Germinal center (tissue), 1 donor: ENCODE measurements at regions not wholly inside any gene's neighbourhood (a gene's known extent, or its start where the extent isn't known, plus 50 kb on each side); places are given as distances from the start of the nearest gene placed in this dataset.
"Not testable (repeated sequence)": the region's sequence is repeated elsewhere in the genome, so short reads cannot be mapped to it uniquely, and the experiment has no call there.

Experiments used
- DNase-seq: peaks from one replicate; pipeline ENCODE4 v3.0.0; 2012; ENCODE audit warnings: mixed read lengths, low spot score

DNA sequence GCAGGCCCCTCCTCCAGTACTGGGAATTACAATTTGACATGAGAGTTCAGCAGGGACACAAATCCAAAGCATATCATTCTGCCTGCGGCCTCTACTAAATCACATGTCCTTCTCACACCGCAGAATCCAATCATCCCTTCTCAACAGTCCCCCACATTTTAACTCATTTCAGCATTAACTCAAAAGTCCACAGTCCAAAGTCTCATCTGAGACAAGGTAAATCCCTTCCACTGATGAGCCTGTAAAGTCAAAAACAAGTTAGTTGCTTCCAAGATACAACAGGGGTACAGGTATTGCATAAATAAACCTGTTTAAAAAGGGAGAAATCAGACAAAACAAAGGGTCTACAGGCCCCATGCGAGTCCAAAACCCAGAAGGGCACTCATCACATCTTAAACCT is 64.0 kb downstream of the EBNA1BP2 start:
- no peak for DNase-seq

DNA sequence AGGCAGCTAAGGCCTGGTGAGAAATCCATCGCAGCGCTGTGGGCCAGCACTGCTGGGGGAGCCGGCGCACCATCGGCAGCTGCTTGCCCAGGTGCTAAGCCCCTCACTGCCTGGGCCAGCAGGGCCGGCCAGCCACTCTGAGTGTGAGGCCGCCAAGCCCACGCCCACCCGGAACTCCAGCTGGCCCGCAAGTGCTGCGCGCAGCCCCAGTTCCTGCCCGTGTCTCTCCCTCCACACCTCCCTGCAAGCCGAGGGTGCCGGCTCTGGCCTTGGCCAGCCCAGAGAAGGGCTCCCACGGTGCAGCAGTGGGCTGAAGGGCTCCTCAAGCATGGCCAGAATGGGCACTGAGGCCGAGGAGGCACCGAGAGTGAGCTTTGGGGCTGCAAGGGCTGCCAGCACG is 64.4 kb downstream of the EBNA1BP2 start:
- no peak for DNase-seq

DNA sequence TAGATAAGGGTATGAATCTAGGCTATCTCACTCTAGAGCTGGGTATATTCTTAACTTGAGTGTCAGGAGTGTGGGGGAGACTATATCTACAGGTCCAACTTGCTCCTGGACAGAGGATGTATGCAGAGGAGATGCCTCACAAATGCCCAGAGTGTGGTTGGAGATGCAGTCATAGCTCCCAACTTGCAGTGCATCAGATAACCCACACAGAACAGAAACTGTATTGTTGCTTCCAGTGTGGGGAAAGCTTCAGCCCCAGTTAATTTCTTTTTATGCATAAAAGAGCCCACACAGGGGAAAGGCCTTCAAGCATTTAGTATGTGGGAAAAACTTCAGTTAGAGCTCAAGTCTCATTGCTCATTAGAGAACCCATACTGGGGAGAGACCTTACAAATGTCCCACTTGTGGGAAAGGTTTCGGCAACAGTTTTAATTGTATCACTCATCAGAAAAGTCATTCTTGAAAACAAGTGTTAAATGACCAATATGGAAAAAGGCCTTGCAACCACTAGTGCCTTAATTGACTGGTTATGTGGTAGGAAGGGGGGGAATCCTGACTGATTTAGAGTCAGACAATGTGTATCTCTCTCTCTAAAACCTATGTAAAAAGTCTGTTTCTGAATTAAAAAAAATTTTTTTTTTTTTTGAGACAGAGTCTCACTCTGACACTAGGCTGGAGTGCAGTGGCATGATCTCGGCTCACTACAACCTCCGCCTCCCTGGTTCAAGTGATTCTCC is 67.9 kb downstream of the EBNA1BP2 start:
- no peak for DNase-seq

DNA sequence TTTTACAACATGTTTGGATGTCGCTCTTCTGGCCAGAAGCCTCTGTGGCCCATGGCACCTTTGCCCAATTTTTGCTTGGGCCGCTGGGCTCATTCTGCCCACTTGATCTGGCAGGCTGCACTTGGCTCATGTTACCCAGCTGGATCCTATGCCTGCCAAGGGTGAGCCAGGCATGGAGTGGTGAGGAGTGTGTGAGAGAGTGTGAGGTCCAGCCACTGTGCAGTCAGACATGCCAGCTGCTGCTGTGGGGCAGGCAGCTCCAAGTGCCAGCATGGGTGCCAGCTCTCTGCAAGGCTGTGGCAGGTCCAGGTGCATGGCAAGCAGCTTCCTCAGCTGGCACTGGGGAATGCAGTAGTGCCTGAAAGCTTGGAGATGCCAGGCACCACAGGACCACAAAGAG is 71.0 kb downstream of the EBNA1BP2 start:
- DNase-seq = no peak

GRCh38 chr1:43098200-43098599 is 73.9 kb downstream of the EBNA1BP2 start:
- no peak for DNase-seq

GRCh38 chr1:43096528-43096927 is 75.6 kb downstream of the EBNA1BP2 start:
- DNase-seq = not testable (repeated sequence)

GRCh38 chr1:43090812-43091211 is 81.3 kb downstream of the EBNA1BP2 start:
- DNase-seq = not testable (repeated sequence)

GRCh38 chr1:43090157-43090556 is 81.9 kb downstream of the EBNA1BP2 start:
- DNase-seq = not testable (repeated sequence)

DNA sequence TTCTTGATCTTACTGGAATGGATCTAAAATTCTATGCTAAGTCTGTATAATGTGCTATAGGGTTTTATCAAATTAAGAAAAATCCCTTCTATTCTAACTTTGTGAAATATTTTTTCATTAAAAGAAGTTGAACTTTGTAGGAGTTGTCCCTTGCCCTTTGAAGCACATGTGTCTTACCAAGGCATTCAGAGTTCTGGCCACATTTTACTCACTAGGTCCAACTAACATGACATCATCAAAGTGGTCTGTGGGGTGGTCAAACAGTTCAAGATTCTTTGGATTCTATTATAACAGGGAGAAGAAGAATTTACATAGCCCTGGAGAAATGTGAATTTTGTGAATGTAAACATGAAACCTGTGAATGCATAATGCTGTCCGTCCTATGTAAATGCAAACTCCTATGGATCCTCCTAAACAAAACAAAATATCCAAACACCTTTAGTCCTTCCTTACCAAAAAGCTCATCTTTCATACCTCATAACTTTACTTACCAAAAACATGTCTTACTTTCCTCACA is 88.7 kb downstream of the EBNA1BP2 start:
- DNase-seq = no peak

GRCh38 chr1:43082740-43083139 is 89.3 kb downstream of the EBNA1BP2 start:
- DNase-seq = no peak

DNA sequence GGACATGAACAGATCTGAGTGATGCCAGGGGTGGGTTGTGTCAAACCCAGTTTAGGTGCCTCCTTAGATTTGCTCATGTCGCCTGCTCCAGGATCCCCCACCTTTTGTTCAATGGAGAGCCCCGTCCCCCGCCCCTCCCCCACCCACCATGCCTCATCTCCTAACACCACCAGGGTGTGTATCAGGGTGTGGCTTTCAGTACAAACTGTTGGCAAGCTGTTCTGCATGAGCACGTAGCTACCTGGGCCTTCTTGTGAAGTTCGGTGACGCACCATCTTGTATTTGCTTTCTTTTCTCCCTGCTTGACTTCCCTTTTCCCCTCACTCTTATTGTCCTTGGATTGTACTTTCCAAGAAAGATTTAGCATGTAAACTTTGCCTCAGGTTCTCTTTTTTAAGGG is 94.8 kb downstream of the EBNA1BP2 start:
- no peak for DNase-seq

DNA sequence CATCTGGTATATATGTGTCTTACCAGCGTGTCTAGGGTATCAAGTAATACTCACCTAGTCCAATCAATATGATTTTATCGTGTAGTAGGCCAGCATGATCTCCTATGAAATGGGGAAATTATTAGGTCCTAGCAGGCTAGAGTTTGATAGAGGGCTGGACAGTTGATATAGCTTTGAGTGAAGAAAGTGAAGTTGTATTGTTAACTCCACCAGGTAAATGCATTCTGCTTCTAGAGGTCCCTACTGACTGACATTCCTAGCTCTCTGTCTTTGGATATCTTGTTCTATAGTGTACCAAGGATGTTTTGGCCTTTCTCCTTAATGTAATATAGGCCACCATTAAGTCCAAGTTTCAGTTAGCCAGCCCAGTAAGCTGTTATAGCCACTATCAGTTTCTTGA is 97.4 kb downstream of the EBNA1BP2 start:
- no peak for DNase-seq

- no peak for DNase-seq
Observed at GRCh38 chr1:43074244-43074643, 97.8 kb downstream of the EBNA1BP2 start.

DNA sequence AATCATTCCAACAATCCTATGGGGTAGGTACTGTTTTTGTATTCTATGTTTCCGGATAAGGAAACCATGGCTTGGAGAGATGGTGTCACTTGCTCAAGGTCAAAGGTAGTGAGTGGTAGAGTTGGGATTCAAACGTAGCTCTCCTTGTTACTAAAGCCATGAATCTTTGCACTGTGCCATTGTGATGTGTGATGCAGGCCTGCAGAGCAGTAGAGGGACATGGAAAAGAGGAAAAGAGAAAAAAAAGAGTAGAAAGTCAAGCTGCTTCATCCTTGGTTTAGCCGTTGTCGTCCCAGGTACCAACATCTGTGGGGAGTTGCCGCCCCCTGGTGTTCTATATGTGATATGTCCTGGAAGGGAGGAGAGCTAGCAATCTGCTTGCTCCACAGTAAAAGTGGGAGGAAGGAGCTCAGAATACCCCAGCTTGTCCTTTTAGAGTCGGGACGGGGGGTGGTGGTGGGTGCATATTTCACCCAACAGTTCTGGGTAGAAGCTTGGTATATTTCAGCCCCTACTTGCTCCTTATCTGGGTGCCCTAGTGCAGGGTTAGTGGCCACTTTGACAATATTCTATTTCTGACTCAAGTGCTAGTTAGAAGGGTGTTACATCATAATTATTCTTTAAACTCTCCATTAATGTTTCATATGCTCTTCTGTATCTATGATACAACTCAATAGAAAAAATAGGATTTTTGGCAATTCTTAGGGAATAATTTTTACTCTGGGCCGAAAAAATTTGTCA is 98.4 kb downstream of the EBNA1BP2 start:
- DNase-seq = peak; percentile 76

- no peak for DNase-seq
Observed at GRCh38 chr1:43072314-43072713, 99.8 kb downstream of the EBNA1BP2 start.

DNA sequence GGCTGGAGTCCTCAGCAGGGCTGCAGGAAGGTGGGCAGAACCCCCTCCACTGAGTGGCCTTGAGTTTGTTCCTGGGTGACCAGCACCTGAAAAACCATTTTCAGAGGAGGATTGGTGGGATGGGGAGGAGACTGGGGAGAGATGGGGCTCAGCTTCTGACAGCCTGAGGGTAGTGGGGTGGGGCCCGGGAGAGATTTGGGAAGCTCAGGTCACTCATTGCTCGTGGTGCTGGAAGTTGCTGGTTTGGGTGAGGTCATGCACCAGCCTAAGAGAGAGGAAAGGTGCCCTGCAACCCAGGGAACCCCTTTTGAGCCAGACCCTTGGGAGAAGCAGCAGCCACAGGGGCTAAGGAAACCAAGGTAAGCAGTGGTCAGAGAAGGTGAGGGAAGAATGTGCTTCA is 100.8 kb downstream of the EBNA1BP2 start:
- no peak for DNase-seq

DNA sequence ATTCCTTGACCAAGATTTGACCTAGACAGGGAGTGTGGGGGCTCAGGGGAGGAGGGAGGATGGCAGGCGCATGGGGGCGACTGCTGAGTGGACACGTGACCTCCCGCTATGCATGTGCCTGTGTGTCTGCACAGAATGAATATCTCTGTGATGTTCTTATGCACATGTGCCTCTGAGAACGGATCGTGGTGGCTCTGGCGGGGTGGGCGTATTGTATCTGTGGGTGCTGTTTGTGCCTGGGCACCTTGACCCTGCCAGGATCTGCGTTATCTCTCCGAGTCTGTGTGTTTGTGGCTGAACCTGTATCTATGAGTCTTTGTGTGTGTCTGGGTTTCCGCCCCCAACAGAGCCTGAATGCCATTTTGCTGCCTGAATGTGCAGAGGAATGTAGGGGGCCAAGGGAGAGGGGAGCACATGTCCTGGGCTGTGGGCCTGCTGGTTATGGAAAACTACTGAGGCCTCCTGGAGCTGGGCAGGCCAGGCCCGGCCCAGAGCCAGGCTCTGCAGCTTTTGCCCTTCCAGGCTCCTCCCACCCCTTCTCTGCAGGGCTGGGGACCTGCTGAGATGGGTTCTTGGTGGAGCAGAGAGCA is 102.5 kb downstream of the EBNA1BP2 start:
- no peak for DNase-seq

DNA sequence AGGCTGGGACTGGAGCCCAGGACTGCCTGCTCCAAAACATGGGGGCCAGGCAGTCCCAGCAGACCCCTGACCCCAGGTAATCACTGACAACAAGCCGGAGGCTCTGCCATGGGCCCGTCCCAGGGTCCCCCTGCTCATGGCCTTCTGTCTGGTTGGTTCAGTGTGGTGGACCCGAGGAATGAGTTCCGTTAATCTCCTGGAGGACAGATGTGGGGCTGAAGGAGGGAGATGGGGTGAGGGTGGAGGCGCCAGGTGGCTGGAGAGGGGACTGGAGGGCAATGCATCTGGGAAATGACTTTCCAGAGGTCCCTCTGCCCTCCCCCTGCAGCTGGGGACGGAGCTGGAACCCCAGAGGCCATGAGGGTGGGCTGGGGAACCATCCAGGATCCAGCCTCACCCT is 103.2 kb downstream of the EBNA1BP2 start:
- no peak for DNase-seq

DNA sequence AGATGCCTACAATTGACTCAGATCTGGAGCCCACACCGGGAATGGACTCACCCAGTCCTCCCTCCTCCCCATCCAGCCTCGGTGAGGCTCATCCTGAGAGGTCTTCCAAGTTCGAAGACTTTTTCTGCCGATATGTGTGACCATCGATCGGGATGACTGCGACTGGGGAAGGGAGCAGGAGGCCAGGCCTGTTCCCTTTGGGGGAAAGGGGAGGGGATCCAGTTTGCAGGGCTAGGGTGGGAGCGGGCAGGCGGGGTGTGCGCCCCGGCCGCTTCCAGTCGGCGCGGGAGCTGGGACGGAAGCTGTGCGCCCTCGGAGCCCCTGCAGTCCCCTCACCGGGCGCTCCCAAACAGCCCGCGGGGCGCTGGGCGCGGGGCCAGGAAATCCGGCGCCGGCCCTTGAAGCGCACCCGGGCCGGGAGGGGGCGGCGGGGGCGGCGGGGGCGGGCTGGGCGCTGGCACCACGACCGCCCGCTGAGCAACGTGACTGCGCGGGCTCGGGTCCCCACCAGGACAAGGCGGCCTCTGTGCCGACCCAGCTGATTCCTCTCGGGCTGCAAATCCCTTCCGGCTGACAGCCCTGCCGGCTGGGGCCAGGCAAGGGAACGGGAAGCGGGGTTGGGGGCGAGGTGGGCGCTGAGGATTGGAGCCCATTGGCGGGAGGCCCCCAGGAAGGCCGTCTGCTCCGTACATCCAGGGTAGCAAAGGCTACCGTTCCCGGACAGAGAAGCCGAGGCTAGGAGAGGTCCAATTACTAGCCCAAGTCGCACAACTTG is 103.9 kb downstream of the EBNA1BP2 start:
- DNase-seq = peak; percentile 13

- DNase-seq = no peak
Observed at GRCh38 chr1:43067233-43067745, 104.8 kb downstream of the EBNA1BP2 start.

- DNase-seq = no peak
Observed at GRCh38 chr1:43066578-43066977, 105.5 kb downstream of the EBNA1BP2 start.
